Fibroblast of skin of back (primary cell): ENCODE measurements at regions not wholly inside any gene's neighbourhood (a gene's known extent, or its start where the extent isn't known, plus 50 kb on each side); places are given as distances from the start of the nearest gene placed in this dataset.

Source experiments
- DNase-seq: peaks from one replicate; pipeline ENCODE4 v3.0.0-alpha.2; 2013

DNA sequence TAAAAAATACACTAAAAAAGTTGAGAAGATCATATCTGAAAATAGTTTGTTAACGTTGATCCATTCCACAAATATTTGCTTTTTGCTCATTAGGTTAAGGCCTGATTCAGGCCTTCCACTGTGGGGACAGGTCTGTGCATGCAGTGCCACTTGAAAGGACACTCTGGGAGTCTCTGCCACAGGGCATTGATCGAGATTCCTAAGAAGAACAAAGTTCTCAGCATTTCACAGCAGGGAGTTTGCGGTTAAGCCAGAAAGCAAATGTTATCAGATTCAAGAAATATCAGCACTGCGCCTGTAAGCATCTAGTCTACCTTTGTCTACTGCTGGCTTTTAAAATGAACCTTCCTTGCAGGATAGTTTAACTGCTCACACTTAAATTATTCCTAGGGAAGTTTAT lies 62.2 kb upstream of the TNIP3 start:
- no peak for DNase-seq

DNA sequence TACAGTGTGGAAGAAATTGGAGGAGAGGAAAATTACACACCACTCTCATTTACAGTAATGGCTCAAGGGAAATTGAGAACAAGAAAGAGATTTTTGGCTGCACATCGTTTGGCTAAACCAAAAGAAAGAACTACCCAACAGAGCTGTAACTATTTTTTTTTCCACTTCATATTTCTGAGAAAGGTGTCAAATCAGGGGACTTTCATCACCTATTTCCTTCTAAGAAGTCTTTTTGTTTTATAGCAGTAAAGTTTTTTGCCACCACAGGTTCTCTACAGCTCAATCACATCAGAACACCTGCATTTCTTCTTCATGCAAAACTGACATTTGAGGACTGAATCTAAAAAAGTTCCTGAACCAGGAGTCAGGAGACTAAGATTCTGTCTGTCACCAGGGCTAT lies 57.5 kb upstream of the TNIP3 start:
- DNase-seq, result no peak

DNA sequence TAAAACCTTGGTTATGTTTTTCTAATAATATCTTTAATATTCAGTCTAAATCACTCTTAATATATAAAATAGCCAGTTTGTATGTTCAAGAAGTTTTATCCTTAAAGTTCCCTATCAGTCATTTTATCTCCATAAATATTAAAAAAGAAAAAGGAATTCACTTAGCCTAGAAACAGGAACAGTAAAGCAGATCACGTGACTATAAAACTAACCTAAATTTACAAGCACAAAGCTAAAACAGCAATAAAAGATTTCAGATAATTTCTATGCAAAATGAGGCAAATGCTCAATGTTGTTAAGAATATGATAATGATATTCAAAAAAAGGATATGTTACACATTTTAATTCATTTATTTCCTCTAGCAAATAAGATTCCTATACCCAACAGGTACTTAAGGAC lies 57.1 kb upstream of the TNIP3 start:
- DNase-seq, result no peak

DNA sequence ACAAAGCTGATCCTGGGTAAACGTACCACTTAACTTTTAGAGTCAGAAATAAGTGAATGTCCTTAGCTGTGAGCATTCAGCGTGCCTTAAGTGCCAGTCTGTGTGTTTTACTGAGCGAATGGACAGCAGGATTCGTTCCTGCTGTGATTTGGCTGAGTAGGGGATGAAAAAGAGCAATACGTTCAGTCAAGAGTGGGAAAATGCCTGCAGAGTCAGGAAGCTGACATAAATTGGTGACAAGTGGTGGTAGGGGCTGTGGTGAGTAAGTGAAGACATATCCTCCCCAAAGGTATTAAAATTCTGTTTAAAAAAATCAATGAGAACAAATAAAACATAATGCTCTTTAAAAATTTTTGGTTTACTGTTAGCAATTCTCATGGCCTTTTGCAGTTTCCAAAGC lies 56.6 kb upstream of the TNIP3 start:
- no peak for DNase-seq

DNA sequence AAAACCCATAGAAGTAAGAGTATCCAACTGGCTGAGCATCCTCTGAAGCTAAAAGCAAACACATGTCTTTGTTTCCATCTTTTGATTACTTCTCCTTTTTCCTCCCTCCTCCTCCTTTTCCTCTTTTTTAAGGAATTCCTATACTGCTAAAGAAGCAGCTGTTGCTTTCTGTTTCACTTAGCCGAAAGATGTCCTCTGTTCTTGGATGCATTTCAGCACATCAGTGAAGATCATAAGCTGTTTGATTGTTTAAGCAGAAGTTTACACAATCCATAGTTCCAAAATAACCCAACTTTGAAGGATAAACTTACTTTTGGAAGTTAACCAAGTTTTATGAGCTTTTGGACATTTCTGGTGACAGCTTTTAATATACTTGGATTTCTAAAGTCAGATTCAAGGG lies 55.1 kb upstream of the TNIP3 start:
- DNase-seq, result no peak

DNA sequence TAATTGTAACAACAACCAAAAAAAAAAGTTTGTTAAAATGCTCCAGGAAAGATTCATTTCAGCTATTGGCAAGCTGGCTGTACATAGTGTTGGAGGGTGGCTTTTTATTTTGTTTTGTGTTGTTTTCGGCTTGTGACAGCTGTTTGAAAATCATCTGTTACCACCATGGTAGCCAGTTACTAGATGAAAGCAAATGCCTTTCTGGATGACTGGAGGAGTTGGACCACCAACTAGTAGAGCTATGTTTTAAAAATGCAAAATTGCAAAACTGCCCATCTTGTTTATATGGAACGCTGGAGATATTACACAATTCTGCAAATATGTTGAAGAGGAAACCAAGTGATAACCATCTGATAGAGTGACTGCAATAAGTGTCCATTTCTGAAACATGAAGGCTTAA lies 53.2 kb upstream of the TNIP3 start:
- DNase-seq, result peak; percentile 27

DNA sequence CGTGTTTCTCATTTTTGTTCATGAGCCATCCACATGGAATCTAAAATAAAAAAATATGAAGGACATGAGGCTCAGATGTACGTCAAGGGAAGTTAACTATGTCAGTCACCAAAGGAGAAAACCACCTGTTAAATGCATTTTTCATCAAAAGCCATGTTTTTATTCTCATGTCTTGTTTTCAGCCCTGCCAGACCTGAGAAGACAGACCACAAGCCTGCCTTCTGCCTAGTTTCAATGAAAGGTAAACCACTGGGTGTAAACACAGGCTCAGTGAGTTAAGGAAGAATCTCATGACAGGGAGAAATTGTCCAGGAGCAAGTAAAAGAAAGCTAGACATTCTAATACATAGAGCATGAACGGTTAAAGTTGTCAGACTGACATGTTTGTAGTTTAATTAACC lies 52.3 kb upstream of the TNIP3 start:
- no peak for DNase-seq

DNA sequence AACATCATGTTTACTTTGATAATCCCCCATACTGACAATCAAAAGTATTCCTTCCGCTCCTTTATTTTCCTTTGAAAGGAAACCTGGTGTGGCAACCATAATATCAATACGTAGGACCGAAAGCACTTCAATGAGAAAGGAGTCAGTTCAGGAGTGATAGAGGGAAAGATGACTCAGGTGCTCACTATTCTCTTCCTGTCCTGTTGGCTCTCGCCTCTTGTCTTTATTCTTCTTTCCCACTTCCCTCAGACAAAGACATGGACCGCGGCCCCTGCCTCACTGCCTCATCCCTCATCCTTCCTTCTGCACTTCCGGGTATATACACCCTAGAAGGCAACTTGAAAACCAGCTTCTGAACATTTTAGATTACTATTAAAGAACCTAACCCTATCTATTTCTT lies 49.8 kb upstream of the TNIP3 start:
- DNase-seq, result no peak
